HepG2 (cell line): ENCODE measurements at regions not wholly inside any gene's neighbourhood (a gene's known extent, or its start where the extent isn't known, plus 50 kb on each side); places are given as distances from the start of the nearest gene placed in this dataset.

Source experiments
- ATAC-seq: fragments of 200-7000 bp; cut with Tn5 transposase; 3 replicates; pipeline ENCODE4 v1.9.1; 2020; ENCODE audit warnings: mild to moderate bottlenecking, moderate library complexity
- BruUV-seq: library from RNA; stranded (reverse); fragments of 400-500 nt; replicated peaks from 2 replicates; lab custom pipeline; 2021; lab: Mats Ljungman, UMichigan
- CTCF ChIA-PET: fragments of 300-600 bp; formaldehyde crosslinking; extraction: SDS; loops from one replicate; lab custom pipeline; 2021; ENCODE audit warnings: low total read pairs, inconsistent platforms, low intra/inter-chr PET ratio; lab: Yijun Ruan, JAX
- POLR2A ChIA-PET: fragments of 350-600 bp; sonication (Branson Sonifier 250); formaldehyde crosslinking; loops from one replicate; lab custom pipeline; 2020; ENCODE audit warnings: antibody characterized with exemption, inconsistent platforms; lab: Yijun Ruan, JAX
- DNase-seq: peaks from one replicate; pipeline ENCODE4 v3.0.0-alpha.2; 2015; ENCODE audit warnings: low spot score
- FAIRE-seq: peaks from 3 replicates; lab custom pipeline; 2011; peaks lifted over from hg19 to GRCh38; lab: Jason Lieb, UNC
- H2AFZ ChIP-seq: one replicate; pipeline ENCODE4 v1.6.1; 2011; ENCODE audit warnings: low read length, inconsistent platforms
- H3K27ac ChIP-seq: fragments of 300-600 bp; 3 replicates; pipeline ENCODE4 v1.8.0; 2011; ENCODE audit warnings: mixed run types, mild to moderate bottlenecking, mixed read lengths, low read length, inconsistent platforms; ENCODE audit not compliant: insufficient read depth; ENCODE audit errors: extremely low read length
- H3K27me3 ChIP-seq, 2 experiments: fragments of 200-600 bp in 1 of 2; 2 replicates in 1 of 2; 3 replicates in 1 of 2; pipeline versions ENCODE4 v1.6.0 to v1.8.0; 2011; ENCODE audit warnings: low read length in 2 of 2, mild to moderate bottlenecking in 2 of 2, moderate library complexity in 2 of 2, inconsistent platforms in 1 of 2; ENCODE audit not compliant: insufficient read depth in 2 of 2, control insufficient read depth in 1 of 2
- H3K36me3 ChIP-seq, 2 experiments: fragments of 200-600 bp in 1 of 2; replicated peaks in 1 of 2; 2 replicates in 1 of 2; 3 replicates in 1 of 2; pipeline versions ENCODE4 v1.5.1 to v1.8.0; 2011; ENCODE audit warnings: low read length in 2 of 2, inconsistent platforms in 1 of 2; ENCODE audit not compliant: insufficient read depth in 2 of 2, control insufficient read depth in 1 of 2
- H3K4me1 ChIP-seq: 2 replicates; pipeline ENCODE4 v1.5.1; 2012; ENCODE audit warnings: low read length, inconsistent platforms; ENCODE audit not compliant: insufficient read depth
- H3K4me2 ChIP-seq: 2 replicates; pipeline ENCODE4 v1.6.0; 2011; ENCODE audit warnings: low read depth, low read length, inconsistent platforms
- H3K4me3 ChIP-seq, 3 experiments: fragments of 200-600 bp in 1 of 3; sonication (generic), shearing (Covaris generic) in 1 of 3; replicated peaks in 1 of 3; 2 replicates each; pipeline ENCODE4 v1.5.1; 2011 to 2016; ENCODE audit warnings: low read length in 3 of 3, inconsistent platforms in 2 of 3, low read depth in 2 of 3, mild to moderate bottlenecking in 2 of 3, control low read depth in 1 of 3, mixed read lengths in 1 of 3; ENCODE audit not compliant: insufficient read depth in 1 of 3
- H3K79me2 ChIP-seq: one replicate; pipeline ENCODE4 v1.6.1; 2011; ENCODE audit warnings: low read length, inconsistent platforms; ENCODE audit not compliant: insufficient read depth
- H3K9ac ChIP-seq: 2 replicates; pipeline ENCODE4 v1.6.0; 2011; ENCODE audit warnings: mild to moderate bottlenecking, low read depth, low read length, inconsistent platforms; ENCODE audit not compliant: insufficient read depth
- H3K9me3 ChIP-seq: 2 replicates; pipeline ENCODE4 v1.5.1; 2012; ENCODE audit warnings: mild to moderate bottlenecking, low read length
- H4K20me1 ChIP-seq: 2 replicates; pipeline ENCODE4 v1.6.0; 2011; ENCODE audit warnings: inconsistent platforms, mild to moderate bottlenecking, low read length, moderate library complexity; ENCODE audit not compliant: insufficient read depth
- ATF4 ChIP-seq, 2 experiments: fragments of 450-650 bp in 1 of 2; sonication (generic) in 1 of 2; formaldehyde crosslinking; IDR thresholded peaks; 2 replicates each; pipeline versions ENCODE4 v1.5.0 to v1.8.0; 2020 to 2022; ENCODE audit warnings: mild to moderate bottlenecking in 1 of 2, missing genetic modification reagents in 1 of 2
- ATM ChIP-seq: fragments of 450-650 bp; IDR thresholded peaks from 2 replicates; pipeline ENCODE4 v1.7.1; 2017; ENCODE audit warnings: mild to moderate bottlenecking, borderline replicate concordance
- CEBPB ChIP-seq: IDR thresholded peaks from 2 replicates; pipeline ENCODE4 v1.6.1; 2011; ENCODE audit warnings: low read depth, low read length, improper control_type of control experiment, borderline replicate concordance
- FOXP4 ChIP-seq: sonication (generic); formaldehyde crosslinking; IDR thresholded peaks from 2 replicates; pipeline ENCODE4 v1.4.0; 2020; ENCODE audit warnings: missing genetic modification reagents
- HNRNPUL1 ChIP-seq: fragments of 200-400 bp; formaldehyde crosslinking; IDR thresholded peaks from 2 replicates; pipeline ENCODE4 v1.6.1; 2017; ENCODE audit warnings: low read depth, mild to moderate bottlenecking, low read length, moderate library complexity
- MATR3 ChIP-seq: sonication (generic); formaldehyde crosslinking; IDR thresholded peaks from 2 replicates; pipeline ENCODE4 v1.4.0; 2020; ENCODE audit warnings: missing genetic modification reagents
- MTF1 ChIP-seq: sonication (generic); formaldehyde crosslinking; IDR thresholded peaks from 2 replicates; pipeline ENCODE4 v1.5.0; 2020; ENCODE audit warnings: missing genetic modification reagents
- PHF20 ChIP-seq: sonication (generic); formaldehyde crosslinking; IDR thresholded peaks from 2 replicates; pipeline ENCODE4 v1.5.0; 2020; ENCODE audit warnings: mild to moderate bottlenecking, missing genetic modification reagents
- SMYD3 ChIP-seq: sonication (generic); formaldehyde crosslinking; IDR thresholded peaks from 2 replicates; pipeline ENCODE4 v1.8.1; 2023; ENCODE audit warnings: mild to moderate bottlenecking, missing genetic modification reagents
- ZFP1 ChIP-seq: IDR thresholded peaks from 2 replicates; pipeline ENCODE4 v1.6.1; 2016
- ZNF569 ChIP-seq: sonication (generic); formaldehyde crosslinking; IDR thresholded peaks from 2 replicates; pipeline ENCODE4 v1.5.0; 2020; ENCODE audit warnings: mild to moderate bottlenecking, missing genetic modification reagents, moderate library complexity, borderline replicate concordance
- ZNF770 ChIP-seq: sonication (generic); formaldehyde crosslinking; IDR thresholded peaks from 2 replicates; pipeline ENCODE4 v1.5.0; 2020; ENCODE audit warnings: mild to moderate bottlenecking, missing genetic modification reagents
- in situ Hi-C: cut with HindIII; loops from 2 replicates; pipeline ENCODE4 v1.10.0; 2017; ENCODE audit warnings: low pct_unique_long_range_greater_than_20kb; ENCODE audit not compliant: extremely low pct_ligation_motif_present
- intact Hi-C: fragments of 100-400 bp; cut with micrococcal nuclease; formaldehyde crosslinking; loops from one replicate; pipeline ENCODE4 v1.10.0; 2022; ENCODE audit not compliant: unreplicated experiment

GRCh38 chr9:90249094-90249493 lies 393.5 kb downstream of the DIRAS2 start:
- Histone ChIP-seq H3K4me2 (no peak overlapping the region), H3K9ac (no peak overlapping the region), H3K27me3 (no peaks in the 10 kb centered on the region), H3K27ac (no peak overlapping the region), H3K79me2 (no peaks in the 10 kb centered on the region), H3K36me3 (no peaks in the 10 kb centered on the region), H4K20me1 (no peaks in the 10 kb centered on the region), H2AFZ (no peak overlapping the region), H3K9me3 (peaks cover 10% of the 10 kb centered on the region; the same call in 1 of the 2 replicates), H3K4me1 (no peaks in the 10 kb centered on the region), H3K4me3 (no peak overlapping the region)
- ATAC-seq = no peak
- BruUV-seq = no TSS peak
- TF ChIP-seq ATM (no peak), ZNF770 (CRISPR knock-in tag) (no peak), CEBPB (peak; percentile 23; the same call in 1 of the 2 replicates), MTF1 (no peak), HNRNPUL1 (no peak), ATF4 (CRISPR knock-in tag; IDR thresholded peaks at IDR 0.05) (peak in 1 of 2 experiments; percentile 68; a peak in 2 of 4 replicates)
- POLR2A ChIA-PET = no interaction called here
- FAIRE-seq = no peak
- in situ Hi-C loops = loop anchor here (25.0 kb wide), 1 partner anchor 613 kb away; no protein-coding TSS in a partner anchor
- DNase-seq = no peak
- intact Hi-C loops = no loop called here
- CTCF ChIA-PET = no interaction called here

- in situ Hi-C loops (no loop called here), intact Hi-C loops (no loop called here)
- H2AFZ ChIP-seq = no peak overlapping the region
- no peaks in the 10 kb centered on the region for H3K4me1 ChIP-seq
- no TSS peak for BruUV-seq
- no peak overlapping the region for H3K9ac ChIP-seq
- no peaks in the 10 kb centered on the region for H3K36me3 ChIP-seq
- POLR2A ChIA-PET = no interaction called here
- no peak overlapping the region for H3K4me3 ChIP-seq
- H4K20me1 ChIP-seq = no peaks in the 10 kb centered on the region
- no peak overlapping the region for H3K4me2 ChIP-seq
- H3K9me3 ChIP-seq = peaks cover 10% of the 10 kb centered on the region; the same call in 1 of the 2 replicates
- ATAC-seq (no peak), DNase-seq (no peak), FAIRE-seq (no peak)
- CTCF ChIA-PET = no interaction called here
- no peaks in the 10 kb centered on the region for H3K27me3 ChIP-seq
- H3K27ac ChIP-seq = no peak overlapping the region
- TF ChIP-seq ZFP1 (CRISPR knock-in tag) (no peak), PHF20 (CRISPR knock-in tag) (no peak), FOXP4 (CRISPR knock-in tag) (no peak), SMYD3 (CRISPR knock-in tag) (no peak), ZNF569 (no peak), MATR3 (no peak)
- no peaks in the 10 kb centered on the region for H3K79me2 ChIP-seq
These were observed 391.3 kb downstream of the DIRAS2 start for GRCh38 chr9:90251316-90251715.
